ENCODE measurements at regions not wholly inside any gene's neighbourhood (a gene's known extent, or its start where the extent isn't known, plus 50 kb on each side); places are given as distances from the start of the nearest gene placed in this dataset.

DNA sequence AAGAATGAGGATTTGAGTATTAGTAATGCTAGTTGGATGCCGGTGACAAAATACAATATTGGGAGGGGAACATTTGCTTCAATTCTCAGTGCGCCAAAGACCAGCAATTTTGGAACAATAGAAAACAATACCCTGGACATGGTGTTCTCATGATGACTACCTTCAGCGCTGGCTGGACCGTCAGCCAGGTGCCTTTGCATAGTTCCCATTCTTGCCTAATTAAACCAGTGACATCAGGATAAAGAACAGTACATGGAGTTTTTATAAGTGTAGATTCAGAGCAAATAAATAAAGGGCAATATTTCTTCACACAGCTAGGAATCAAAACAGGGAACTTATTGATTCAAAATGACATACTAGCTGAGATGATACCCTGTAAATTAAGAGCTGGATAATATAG is 404.8 kb upstream of the RORA start (continued):
- TF ChIP-seq NR2C2 (IDR thresholded peaks at IDR 0.05; ENCODE audit: borderline replicate concordance, control insufficient read depth, insufficient read length, low read depth) (no peak), KDM1A (IDR thresholded peaks at IDR 0.05; ENCODE audit: borderline replicate concordance) (no peak), HDGF (IDR thresholded peaks at IDR 0.05) (no peak), SREBF2 (IDR thresholded peaks at IDR 0.05; ENCODE audit: low read length) (no peak)
- TF ChIP-seq, protein P1, sequence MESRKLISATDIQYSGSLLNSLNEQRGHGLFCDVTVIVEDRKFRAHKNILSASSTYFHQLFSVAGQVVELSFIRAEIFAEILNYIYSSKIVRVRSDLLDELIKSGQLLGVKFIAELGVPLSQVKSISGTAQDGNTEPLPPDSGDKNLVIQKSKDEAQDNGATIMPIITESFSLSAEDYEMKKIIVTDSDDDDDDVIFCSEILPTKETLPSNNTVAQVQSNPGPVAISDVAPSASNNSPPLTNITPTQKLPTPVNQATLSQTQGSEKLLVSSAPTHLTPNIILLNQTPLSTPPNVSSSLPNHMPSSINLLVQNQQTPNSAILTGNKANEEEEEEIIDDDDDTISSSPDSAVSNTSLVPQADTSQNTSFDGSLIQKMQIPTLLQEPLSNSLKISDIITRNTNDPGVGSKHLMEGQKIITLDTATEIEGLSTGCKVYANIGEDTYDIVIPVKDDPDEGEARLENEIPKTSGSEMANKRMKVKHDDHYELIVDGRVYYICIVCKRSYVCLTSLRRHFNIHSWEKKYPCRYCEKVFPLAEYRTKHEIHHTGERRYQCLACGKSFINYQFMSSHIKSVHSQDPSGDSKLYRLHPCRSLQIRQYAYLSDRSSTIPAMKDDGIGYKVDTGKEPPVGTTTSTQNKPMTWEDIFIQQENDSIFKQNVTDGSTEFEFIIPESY (IDR thresholded peaks at IDR 0.05): no peak
- TF ChIP-seq, protein P2, sequence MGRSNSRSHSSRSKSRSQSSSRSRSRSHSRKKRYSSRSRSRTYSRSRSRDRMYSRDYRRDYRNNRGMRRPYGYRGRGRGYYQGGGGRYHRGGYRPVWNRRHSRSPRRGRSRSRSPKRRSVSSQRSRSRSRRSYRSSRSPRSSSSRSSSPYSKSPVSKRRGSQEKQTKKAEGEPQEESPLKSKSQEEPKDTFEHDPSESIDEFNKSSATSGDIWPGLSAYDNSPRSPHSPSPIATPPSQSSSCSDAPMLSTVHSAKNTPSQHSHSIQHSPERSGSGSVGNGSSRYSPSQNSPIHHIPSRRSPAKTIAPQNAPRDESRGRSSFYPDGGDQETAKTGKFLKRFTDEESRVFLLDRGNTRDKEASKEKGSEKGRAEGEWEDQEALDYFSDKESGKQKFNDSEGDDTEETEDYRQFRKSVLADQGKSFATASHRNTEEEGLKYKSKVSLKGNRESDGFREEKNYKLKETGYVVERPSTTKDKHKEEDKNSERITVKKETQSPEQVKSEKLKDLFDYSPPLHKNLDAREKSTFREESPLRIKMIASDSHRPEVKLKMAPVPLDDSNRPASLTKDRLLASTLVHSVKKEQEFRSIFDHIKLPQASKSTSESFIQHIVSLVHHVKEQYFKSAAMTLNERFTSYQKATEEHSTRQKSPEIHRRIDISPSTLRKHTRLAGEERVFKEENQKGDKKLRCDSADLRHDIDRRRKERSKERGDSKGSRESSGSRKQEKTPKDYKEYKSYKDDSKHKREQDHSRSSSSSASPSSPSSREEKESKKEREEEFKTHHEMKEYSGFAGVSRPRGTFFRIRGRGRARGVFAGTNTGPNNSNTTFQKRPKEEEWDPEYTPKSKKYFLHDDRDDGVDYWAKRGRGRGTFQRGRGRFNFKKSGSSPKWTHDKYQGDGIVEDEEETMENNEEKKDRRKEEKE (IDR thresholded peaks at IDR 0.05): no peak

DNA sequence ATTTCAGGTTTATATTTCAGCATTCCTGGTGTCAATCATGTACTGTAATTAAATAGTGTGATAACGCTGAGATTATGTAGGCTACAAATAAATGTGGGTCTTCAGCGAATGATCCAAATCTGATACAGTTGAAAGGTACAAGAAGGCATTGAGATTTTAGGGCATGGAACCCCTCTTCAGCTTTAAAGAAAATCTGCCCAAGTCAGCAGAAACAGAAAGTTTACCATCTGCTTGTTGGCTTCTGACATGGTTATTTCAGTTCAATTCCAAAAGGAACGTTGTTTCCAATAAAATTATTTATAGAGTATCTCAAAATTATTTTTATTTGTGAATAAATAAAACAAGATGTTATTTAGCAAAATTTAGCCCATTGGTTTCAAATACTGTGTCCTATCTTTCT is 400.2 kb upstream of the RORA start:
- no peaks in the 10 kb centered on the region for H3K27me3 ChIP-seq (replicated peaks in 1 of 2; ENCODE audit: control insufficient read depth in 2 of 2, insufficient read depth in 2 of 2, low read length in 1 of 2)
- intact Hi-C loops (cut with micrococcal nuclease; ENCODE audit: unreplicated experiment) (loop anchor here (10.0 kb wide), 1 partner anchor 434 kb away; no protein-coding TSS in a partner anchor), in situ Hi-C loops (cut with MboI) (no loop called here)
- no peak overlapping the region for H2AFZ ChIP-seq (ENCODE audit: control insufficient read depth, low read depth, low read length)
- CTCF ChIA-PET: no interaction called here
- POLR2A ChIA-PET: no interaction called here
- ATAC-seq: no peak
- no peak for FAIRE-seq
- BruUV-seq (replicated peaks): no TSS peak
- no peak overlapping the region for H3K4me2 ChIP-seq (ENCODE audit: control insufficient read depth, insufficient read depth)
- no peak overlapping the region for H3K27ac ChIP-seq (ENCODE audit: control insufficient read depth, insufficient read depth)
- DNase-seq (ENCODE audit: low read depth, low spot score): no peak
- H4K20me1 ChIP-seq (ENCODE audit: control insufficient read depth, insufficient read depth): no peaks in the 10 kb centered on the region
- no peaks in the 10 kb centered on the region for H3K9me3 ChIP-seq (replicated peaks; ENCODE audit: control insufficient read depth, insufficient read depth, low read length)
- 23% methylated on average over 3 of the region's 3 CpGs for WGBS (ENCODE audit: insufficient coverage, insufficient replicate concordance, low lambda C conversion rate, missing lambda C conversion rate)
- H3K4me3 ChIP-seq: no peak overlapping the region
- no peaks in the 10 kb centered on the region for H3K4me1 ChIP-seq (ENCODE audit: control insufficient read depth, insufficient read depth, low read length)
- H3K36me3 ChIP-seq (ENCODE audit: control insufficient read depth in 2 of 2, insufficient read depth in 2 of 2, low read length in 1 of 2): no peaks in the 10 kb centered on the region
- H3K79me2 ChIP-seq (ENCODE audit: control insufficient read depth, insufficient read depth, low read length): no peaks in the 10 kb centered on the region
- RAD21 ChIA-PET (ENCODE audit: unreplicated experiment): no interaction called here
- TF ChIP-seq FOXM1 (IDR thresholded peaks at IDR 0.05; ENCODE audit: low read depth, low read length): no peak
- no peak for TF ChIP-seq RBBP5 (conservative IDR thresholded peaks at IDR 0.05)
- no peak for TF ChIP-seq DPF2 (IDR thresholded peaks at IDR 0.05)
- TF ChIP-seq EZH2 (IDR thresholded peaks at IDR 0.05; ENCODE audit: borderline replicate concordance, control insufficient read depth, low read depth, low read length): no peak
- no peak overlapping the region for H3K9ac ChIP-seq (ENCODE audit: control insufficient read depth, insufficient read depth, low read length)
- SMC1A ChIA-PET (ENCODE audit: uncharacterized antibody, unreplicated experiment): no interaction called here
